ENCODE measurements at regions not wholly inside any gene's neighbourhood (a gene's known extent, or its start where the extent isn't known, plus 50 kb on each side); places are given as distances from the start of the nearest gene placed in this dataset.
A peak's percentile ranks its signal among the peaks of the same experiment; 100 is the strongest.

- DNase-seq (ENCODE audit: low read depth), result no peak
- no peak for TF ChIP-seq CTCF (IDR thresholded peaks at IDR 0.05; ENCODE audit: control insufficient read depth, insufficient read depth, low read depth, low read length, missing control alignments)
- H3K4me3 ChIP-seq (ENCODE audit: control insufficient read depth, low read depth, low read length), result peak overlapping the region; percentile 1
Observed at GRCh38 chr1:184152974-184153373, 101.4 kb downstream of the TSEN15 start.

DNA sequence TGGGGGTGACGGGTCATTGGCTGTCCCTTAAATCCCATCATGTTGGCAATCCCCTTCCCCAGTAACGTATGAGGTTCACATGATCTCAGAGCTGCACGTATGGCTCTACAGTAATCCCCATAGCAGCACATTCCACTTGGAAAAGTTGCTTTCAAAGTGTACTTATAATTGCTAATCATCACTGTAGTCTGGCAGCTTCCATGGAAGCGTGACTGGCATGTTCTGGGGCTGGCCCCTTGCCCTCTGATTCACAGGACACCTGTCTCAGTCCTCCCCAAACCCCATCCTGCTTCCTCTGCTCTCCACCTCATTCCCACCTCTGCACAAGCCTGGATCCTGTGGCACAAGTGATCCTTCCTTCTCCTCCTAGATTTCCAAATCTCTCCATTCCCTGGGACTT, 102.2 kb downstream of the TSEN15 start:
- TF ChIP-seq CTCF (IDR thresholded peaks at IDR 0.05; ENCODE audit: control insufficient read depth, insufficient read depth, low read depth, low read length, missing control alignments), result no peak
- no peak for DNase-seq (ENCODE audit: low read depth)
- no peak overlapping the region for H3K4me3 ChIP-seq (ENCODE audit: control insufficient read depth, low read depth, low read length)

GRCh38 chr1:184156521-184157393, 105.2 kb downstream of the TSEN15 start:
- DNase-seq (ENCODE audit: low read depth), result no peak
- TF ChIP-seq CTCF (IDR thresholded peaks at IDR 0.05; ENCODE audit: control insufficient read depth, insufficient read depth, low read depth, low read length, missing control alignments), result no peak
- no peak overlapping the region for H3K4me3 ChIP-seq (ENCODE audit: control insufficient read depth, low read depth, low read length)

DNA sequence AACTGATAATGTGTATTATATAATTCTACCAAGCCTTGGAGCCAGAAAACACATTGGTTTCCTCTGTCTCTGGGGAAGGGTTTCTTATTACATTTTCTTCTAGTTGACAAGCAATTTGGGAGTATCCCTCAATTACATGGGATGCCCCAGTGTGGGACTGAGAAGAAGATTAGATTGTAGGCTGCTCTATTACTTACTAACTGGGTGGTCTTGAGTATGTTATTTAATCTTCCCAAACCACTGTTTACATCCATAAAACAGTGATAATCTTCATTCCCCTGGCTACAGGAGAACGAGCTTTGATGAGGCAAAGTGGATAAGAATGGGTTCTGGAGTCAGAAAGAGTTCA, 105.8 kb downstream of the TSEN15 start:
- no peak for TF ChIP-seq CTCF (IDR thresholded peaks at IDR 0.05; ENCODE audit: control insufficient read depth, insufficient read depth, low read depth, low read length, missing control alignments)
- no peak overlapping the region for H3K4me3 ChIP-seq (ENCODE audit: control insufficient read depth, low read depth, low read length)
- no peak for DNase-seq (ENCODE audit: low read depth)

DNA sequence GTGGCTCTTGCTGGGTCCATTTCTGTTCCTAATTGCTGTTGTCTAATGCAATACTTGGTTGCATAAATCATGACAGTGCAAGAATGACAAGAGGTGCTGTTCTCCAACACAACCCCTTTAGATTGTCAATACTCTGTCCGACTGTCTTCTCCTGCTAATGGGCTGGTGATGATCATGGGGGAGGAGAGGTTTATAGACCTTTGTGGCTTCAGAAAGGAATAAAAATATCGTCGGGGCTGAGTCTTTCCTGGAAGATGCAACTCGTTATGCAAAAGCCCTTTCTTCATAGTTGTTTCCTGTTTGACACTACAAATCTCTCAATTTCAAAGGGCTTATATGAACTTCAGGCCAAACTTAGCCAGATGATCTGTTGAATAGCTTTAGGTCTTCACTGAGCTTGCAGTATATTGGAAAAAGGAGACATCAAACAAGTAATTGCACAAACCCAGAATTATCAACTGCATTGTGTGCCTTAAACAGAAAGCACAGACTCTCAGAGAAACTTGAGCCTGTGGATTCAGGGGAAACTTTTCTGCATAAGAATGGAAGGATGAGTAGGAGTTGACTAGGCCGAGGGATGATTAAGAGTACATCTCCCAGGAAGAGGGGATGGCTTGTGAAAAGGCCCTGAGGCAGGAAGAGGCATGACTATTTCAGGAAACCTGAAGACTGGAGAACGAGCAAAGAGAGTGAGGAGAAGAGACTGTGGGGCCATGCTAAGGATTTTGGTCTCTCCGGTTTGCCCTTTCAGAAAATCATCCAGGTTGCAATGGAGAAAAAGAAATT, 107.6 kb downstream of the TSEN15 start:
- no peak overlapping the region for H3K4me3 ChIP-seq (ENCODE audit: control insufficient read depth, low read depth, low read length)
- no peak for TF ChIP-seq CTCF (IDR thresholded peaks at IDR 0.05; ENCODE audit: control insufficient read depth, insufficient read depth, low read depth, low read length, missing control alignments)
- no peak for DNase-seq (ENCODE audit: low read depth)

DNA sequence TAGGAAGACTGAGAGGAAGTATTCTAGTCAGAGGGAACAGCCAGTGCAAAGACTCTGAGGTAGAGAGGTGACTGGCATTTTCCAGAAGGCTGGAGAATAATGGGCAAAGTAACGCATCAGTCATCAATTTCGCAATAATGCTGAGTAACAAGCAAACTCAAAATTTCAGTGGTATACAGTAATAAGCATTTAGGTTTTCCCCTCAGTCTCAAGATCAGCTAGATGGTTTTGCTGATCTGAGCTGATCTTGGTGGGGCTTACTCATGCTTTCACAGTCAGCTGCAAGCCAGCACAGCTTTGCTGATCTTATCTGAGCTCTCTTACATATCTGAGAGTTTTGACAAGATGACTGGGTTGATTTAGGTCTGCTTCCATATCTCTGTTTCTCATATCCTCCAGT, 108.7 kb downstream of the TSEN15 start:
- no peak overlapping the region for H3K4me3 ChIP-seq (ENCODE audit: control insufficient read depth, low read depth, low read length)
- peak; percentile 23 for DNase-seq (ENCODE audit: low read depth)
- TF ChIP-seq CTCF (IDR thresholded peaks at IDR 0.05; ENCODE audit: control insufficient read depth, insufficient read depth, low read depth, low read length, missing control alignments), result no peak
